GM12878 (cell line): ENCODE measurements at regions not wholly inside any gene's neighbourhood (a gene's known extent, or its start where the extent isn't known, plus 50 kb on each side); places are given as distances from the start of the nearest gene placed in this dataset.

Source experiments
- ATAC-seq: fragments of 200-7000 bp; cut with Tn5 transposase; 3 replicates; pipeline ENCODE4 v1.9.1; 2020; ENCODE audit warnings: mild to moderate bottlenecking, moderate library complexity
- BruUV-seq: library from RNA; stranded (reverse); fragments of 400-500 nt; replicated peaks from 2 replicates; lab custom pipeline; 2021; lab: Mats Ljungman, UMichigan
- CTCF ChIA-PET: fragments of 300-600 bp; sonication (Branson Sonifier 250); formaldehyde crosslinking; extraction: SDS; loops from one replicate; lab custom pipeline; 2021; ENCODE audit warnings: inconsistent platforms; lab: Yijun Ruan, JAX
- POLR2A ChIA-PET: fragments of 350-600 bp; formaldehyde crosslinking; extraction: SDS; loops from one replicate; lab custom pipeline; 2021; ENCODE audit warnings: inconsistent platforms; lab: Charles Lee
- RAD21 ChIA-PET: fragments of 300-600 bp; sonication (Branson Sonifier 250); formaldehyde crosslinking; loops from one replicate; lab custom pipeline; 2023; ENCODE audit warnings: antibody characterized with exemption; ENCODE audit not compliant: unreplicated experiment; lab: Charles Lee
- SMC1A ChIA-PET: fragments of 300-600 bp; sonication (Branson Sonifier 250); formaldehyde crosslinking; loops from one replicate; lab custom pipeline; 2023; ENCODE audit not compliant: unreplicated experiment, uncharacterized antibody; lab: Charles Lee
- DNase-seq: peaks from one replicate; pipeline ENCODE4 v3.0.0-alpha.2; 2011; ENCODE audit warnings: low read depth, low spot score
- FAIRE-seq: peaks from 3 replicates; lab custom pipeline; 2011; peaks lifted over from hg19 to GRCh38; lab: Jason Lieb, UNC
- H2AFZ ChIP-seq: 2 replicates; pipeline ENCODE4 v1.6.0; 2011; ENCODE audit warnings: low read depth, low read length, control low read depth; ENCODE audit not compliant: control insufficient read depth
- H3K27ac ChIP-seq: 2 replicates; pipeline ENCODE4 v1.5.1; 2011; ENCODE audit warnings: control low read depth; ENCODE audit not compliant: control insufficient read depth, insufficient read depth
- H3K27me3 ChIP-seq, 2 experiments: replicated peaks in 1 of 2; 2 replicates each; pipeline versions ENCODE4 v1.6.0 to v1.6.1; 2011; ENCODE audit warnings: low read length in 1 of 2; ENCODE audit not compliant: control insufficient read depth in 2 of 2, insufficient read depth in 2 of 2
- H3K36me3 ChIP-seq, 2 experiments: 2 replicates each; pipeline ENCODE4 v1.5.1; 2011; ENCODE audit warnings: low read length in 1 of 2; ENCODE audit not compliant: control insufficient read depth in 2 of 2, insufficient read depth in 2 of 2
- H3K4me1 ChIP-seq: 2 replicates; pipeline ENCODE4 v1.6.1; 2011; ENCODE audit warnings: mild to moderate bottlenecking, low read length, moderate library complexity, mixed read lengths; ENCODE audit not compliant: control insufficient read depth, insufficient read depth
- H3K4me2 ChIP-seq: 2 replicates; pipeline ENCODE4 v1.6.0; 2011; ENCODE audit warnings: control low read depth; ENCODE audit not compliant: control insufficient read depth, insufficient read depth
- H3K4me3 ChIP-seq: fragments of 200-600 bp; sonication (generic); 2 replicates; pipeline ENCODE4 v1.5.1; 2016
- H3K79me2 ChIP-seq: 2 replicates; pipeline ENCODE4 v1.6.0; 2011; ENCODE audit warnings: low read length; ENCODE audit not compliant: control insufficient read depth, insufficient read depth
- H3K9ac ChIP-seq: 2 replicates; pipeline ENCODE4 v1.8.0; 2011; ENCODE audit warnings: low read length, control low read depth, mixed read lengths; ENCODE audit not compliant: control insufficient read depth, insufficient read depth
- H3K9me3 ChIP-seq: replicated peaks from 3 replicates; pipeline ENCODE4 v1.5.1; 2011; ENCODE audit warnings: mild to moderate bottlenecking, low read length; ENCODE audit not compliant: control insufficient read depth, insufficient read depth
- H4K20me1 ChIP-seq: 2 replicates; pipeline ENCODE4 v1.6.0; 2011; ENCODE audit not compliant: control insufficient read depth, insufficient read depth
- BCL11A ChIP-seq: IDR thresholded peaks from 2 replicates; pipeline ENCODE4 v1.6.1; 2011; ENCODE audit warnings: low read depth, low read length
- POLR2AphosphoS5 ChIP-seq: IDR thresholded peaks from 2 replicates; pipeline ENCODE4 v1.6.1; 2011; ENCODE audit warnings: mild to moderate bottlenecking, low read length, inconsistent platforms
- SMC3 ChIP-seq: IDR thresholded peaks from 2 replicates; pipeline ENCODE4 v1.6.1; 2011; ENCODE audit warnings: low read length, improper control_type of control experiment, borderline replicate concordance
- STAT1 ChIP-seq: fragments of 450-650 bp; conservative IDR thresholded peaks from 2 replicates; pipeline ENCODE4 v1.6.1; 2014; ENCODE audit warnings: antibody characterized with exemption, mild to moderate bottlenecking
- SUZ12 ChIP-seq: fragments of 200-600 bp; sonication (generic); IDR thresholded peaks from one replicate; pipeline ENCODE4 v1.6.1; 2018; ENCODE audit warnings: antibody characterized with exemption, mild to moderate bottlenecking; ENCODE audit not compliant: unreplicated experiment
- TCF3 ChIP-seq: IDR thresholded peaks from 2 replicates; pipeline ENCODE4 v1.6.1; 2012; ENCODE audit warnings: low read depth, mild to moderate bottlenecking, low read length, borderline replicate concordance; ENCODE audit not compliant: insufficient read depth
- WGBS: methylation state at CpG from one replicate; pipeline ENCODE4 v1.1.6; 2016; ENCODE audit warnings: low lambda C conversion rate; ENCODE audit not compliant: insufficient replicate concordance, insufficient coverage; ENCODE audit errors: missing lambda C conversion rate; 5-methylcytosine and 5-hydroxymethylcytosine counted together
- in situ Hi-C: fragments of 300-500 bp; cut with MboI; formaldehyde crosslinking; loops from 9 replicates; pipeline ENCODE4 v1.14.3; 2018; ENCODE audit warnings: mixed read lengths
- intact Hi-C: fragments of 100-400 bp; cut with micrococcal nuclease; formaldehyde crosslinking; loops from one replicate; pipeline ENCODE4 v1.14.2; 2022; ENCODE audit not compliant: unreplicated experiment
- TF ChIP-seq, protein P1 (sequence below): fragments of 150-350 bp; IDR thresholded peaks from 2 replicates; pipeline ENCODE4 v1.6.1; 2016; ENCODE audit warnings: low read depth, low read length

DNA sequence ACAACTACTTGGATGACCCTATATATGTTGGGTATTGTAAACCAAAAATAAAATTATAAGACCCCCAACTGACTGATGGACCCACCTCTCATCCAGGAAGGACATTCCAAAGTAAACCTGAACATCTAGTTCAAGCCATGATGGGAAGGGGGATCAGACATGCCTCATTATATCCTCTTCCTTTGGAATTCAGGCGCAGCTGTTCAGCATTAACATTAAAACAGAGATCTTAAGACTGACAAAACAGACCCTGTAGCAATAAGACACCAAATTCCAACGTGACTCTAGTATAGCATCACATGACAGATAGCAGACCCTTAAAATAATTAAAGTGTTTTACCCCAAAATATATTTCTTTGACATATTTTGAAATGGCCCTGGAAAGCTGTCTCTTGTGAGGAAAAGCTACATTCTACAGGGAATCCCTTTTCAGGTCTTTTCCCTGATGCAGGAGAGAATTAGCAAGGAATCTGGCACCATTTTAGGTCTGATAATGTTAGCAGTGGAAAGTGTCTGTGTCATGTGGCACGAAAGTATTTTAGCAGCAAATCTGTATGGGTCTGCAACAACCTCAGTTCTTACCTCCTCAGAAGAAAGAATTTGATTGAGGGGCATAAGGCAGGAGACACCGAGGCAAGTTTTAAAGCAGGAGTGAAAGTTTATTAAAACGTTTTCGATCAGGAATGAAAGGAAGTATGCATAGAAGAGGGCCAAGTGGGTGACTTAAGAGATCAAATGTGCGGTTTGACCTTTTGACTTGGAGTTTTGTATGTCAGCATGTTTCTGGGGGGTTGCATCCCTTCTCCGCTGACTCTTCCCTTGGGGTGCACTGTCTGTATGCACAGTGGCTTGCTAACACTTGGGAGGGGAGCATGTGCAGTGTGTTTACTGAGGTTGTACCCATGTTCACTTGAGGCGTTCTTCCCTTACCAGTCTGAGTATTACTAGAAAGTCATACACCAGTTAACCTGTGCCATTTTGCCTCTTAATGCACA is 236.6 kb upstream of the PPP1R3A start:
- FAIRE-seq = no peak
- TF ChIP-seq BCL11A = no peak
- no peak for TF ChIP-seq POLR2AphosphoS5
- TF ChIP-seq TCF3 = no peak
- TF ChIP-seq SUZ12 = no peak
- TF ChIP-seq SMC3 = no peak
- TF ChIP-seq, protein P1, sequence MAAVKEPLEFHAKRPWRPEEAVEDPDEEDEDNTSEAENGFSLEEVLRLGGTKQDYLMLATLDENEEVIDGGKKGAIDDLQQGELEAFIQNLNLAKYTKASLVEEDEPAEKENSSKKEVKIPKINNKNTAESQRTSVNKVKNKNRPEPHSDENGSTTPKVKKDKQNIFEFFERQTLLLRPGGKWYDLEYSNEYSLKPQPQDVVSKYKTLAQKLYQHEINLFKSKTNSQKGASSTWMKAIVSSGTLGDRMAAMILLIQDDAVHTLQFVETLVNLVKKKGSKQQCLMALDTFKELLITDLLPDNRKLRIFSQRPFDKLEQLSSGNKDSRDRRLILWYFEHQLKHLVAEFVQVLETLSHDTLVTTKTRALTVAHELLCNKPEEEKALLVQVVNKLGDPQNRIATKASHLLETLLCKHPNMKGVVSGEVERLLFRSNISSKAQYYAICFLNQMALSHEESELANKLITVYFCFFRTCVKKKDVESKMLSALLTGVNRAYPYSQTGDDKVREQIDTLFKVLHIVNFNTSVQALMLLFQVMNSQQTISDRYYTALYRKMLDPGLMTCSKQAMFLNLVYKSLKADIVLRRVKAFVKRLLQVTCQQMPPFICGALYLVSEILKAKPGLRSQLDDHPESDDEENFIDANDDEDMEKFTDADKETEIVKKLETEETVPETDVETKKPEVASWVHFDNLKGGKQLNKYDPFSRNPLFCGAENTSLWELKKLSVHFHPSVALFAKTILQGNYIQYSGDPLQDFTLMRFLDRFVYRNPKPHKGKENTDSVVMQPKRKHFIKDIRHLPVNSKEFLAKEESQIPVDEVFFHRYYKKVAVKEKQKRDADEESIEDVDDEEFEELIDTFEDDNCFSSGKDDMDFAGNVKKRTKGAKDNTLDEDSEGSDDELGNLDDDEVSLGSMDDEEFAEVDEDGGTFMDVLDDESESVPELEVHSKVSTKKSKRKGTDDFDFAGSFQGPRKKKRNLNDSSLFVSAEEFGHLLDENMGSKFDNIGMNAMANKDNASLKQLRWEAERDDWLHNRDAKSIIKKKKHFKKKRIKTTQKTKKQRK = no peak
- no peak for TF ChIP-seq STAT1
- ATAC-seq = no peak
- WGBS = 30% methylated on average over 9 of the region's 9 CpGs
- no peak overlapping the region for H3K4me2 ChIP-seq
- no peak overlapping the region for H3K4me3 ChIP-seq
- H3K4me1 ChIP-seq = no peaks in the 10 kb centered on the region
- no peaks in the 10 kb centered on the region for H3K79me2 ChIP-seq
- ChIA-PET POLR2A (no interaction called here), SMC1A (no interaction called here), CTCF (no interaction called here), RAD21 (no interaction called here)
- no peak overlapping the region for H3K9ac ChIP-seq
- in situ Hi-C loops (no loop called here), intact Hi-C loops (no loop called here)
- no peaks in the 10 kb centered on the region for H4K20me1 ChIP-seq
- H2AFZ ChIP-seq = no peak overlapping the region
- H3K36me3 ChIP-seq = no peaks in the 10 kb centered on the region
- no peaks in the 10 kb centered on the region for H3K9me3 ChIP-seq
- H3K27ac ChIP-seq = no peak overlapping the region
- H3K27me3 ChIP-seq = no peaks in the 10 kb centered on the region; a peak in 2 of 4 replicates
- BruUV-seq = no TSS peak
- no peak for DNase-seq
